Activated naive CD8-positive, alpha-beta T cell treated with anti-CD3 and anti-CD28 coated beads, Interleukin-2, amount 50 U/mL, for 24 hours (primary cell): ENCODE measurements at regions not wholly inside any gene's neighbourhood (a gene's known extent, or its start where the extent isn't known, plus 50 kb on each side); places are given as distances from the start of the nearest gene placed in this dataset.

Experiments used
- ATAC-seq: fragments of 150-1000 bp; cut with Tn5 transposase; one replicate; pipeline ENCODE4 v1.10.0; 2021
- DNase-seq: peaks from one replicate; pipeline ENCODE4 v3.0.0; 2021
- H3K27ac Mint-ChIP-seq: one replicate; pipeline ENCODE4 v1.8.0; 2021; ENCODE audit warnings: mild to moderate bottlenecking, mixed read lengths
- H3K27me3 Mint-ChIP-seq: one replicate; pipeline ENCODE4 v1.8.0; 2021; ENCODE audit warnings: mixed read lengths
- H3K36me3 Mint-ChIP-seq: one replicate; pipeline ENCODE4 v1.8.0; 2021; ENCODE audit warnings: low read depth, mixed read lengths
- H3K4me1 Mint-ChIP-seq: one replicate; pipeline ENCODE4 v1.8.0; 2021; ENCODE audit warnings: mixed read lengths
- H3K4me3 Mint-ChIP-seq: one replicate; pipeline ENCODE4 v1.8.0; 2021; ENCODE audit warnings: mild to moderate bottlenecking, moderate library complexity, mixed read lengths
- H3K9me3 Mint-ChIP-seq: one replicate; pipeline ENCODE4 v1.8.0; 2021; ENCODE audit warnings: mixed read lengths

GRCh38 chr4:123892368-123892976 is 495.9 kb downstream of the SPRY1 start:
- Mint-ChIP-seq H3K4me3 (no peak overlapping the region), H3K9me3 (no peaks in the 10 kb centered on the region), H3K36me3 (no peaks in the 10 kb centered on the region), H3K27ac (no peak overlapping the region), H3K27me3 (no peaks in the 10 kb centered on the region), H3K4me1 (no peaks in the 10 kb centered on the region)
- DNase-seq (no peak), ATAC-seq (no peak)

GRCh38 chr4:123893011-123893981 is 496.7 kb downstream of the SPRY1 start:
- ATAC-seq (no peak), DNase-seq (no peak)

GRCh38 chr4:123896446-123897071 is 500.0 kb downstream of the SPRY1 start:
- Mint-ChIP-seq H3K27me3 (no peaks in the 10 kb centered on the region), H3K36me3 (no peaks in the 10 kb centered on the region), H3K27ac (no peak overlapping the region), H3K4me3 (no peak overlapping the region), H3K9me3 (no peaks in the 10 kb centered on the region), H3K4me1 (no peaks in the 10 kb centered on the region)
- DNase-seq (no peak), ATAC-seq (no peak)

More at GRCh38 chr4:123893011-123893981, 496.7 kb downstream of the SPRY1 start:
- no peaks in the 10 kb centered on the region for H3K27me3 Mint-ChIP-seq
- H3K36me3 Mint-ChIP-seq = no peaks in the 10 kb centered on the region
- H3K4me3 Mint-ChIP-seq = no peak overlapping the region
- no peak overlapping the region for H3K27ac Mint-ChIP-seq
- no peaks in the 10 kb centered on the region for H3K9me3 Mint-ChIP-seq
- H3K4me1 Mint-ChIP-seq = no peaks in the 10 kb centered on the region

- Mint-ChIP-seq H3K9me3 (no peaks in the 10 kb centered on the region), H3K27ac (no peak overlapping the region), H3K4me3 (no peak overlapping the region), H3K27me3 (no peaks in the 10 kb centered on the region), H3K36me3 (no peaks in the 10 kb centered on the region), H3K4me1 (no peaks in the 10 kb centered on the region)
- no peak for DNase-seq
- no peak for ATAC-seq
Measured at GRCh38 chr4:123898946-123899666, 502.5 kb downstream of the SPRY1 start.

GRCh38 chr4:123904882-123905281 is 508.3 kb downstream of the SPRY1 start:
- Mint-ChIP-seq H3K4me3 (no peak overlapping the region), H3K4me1 (no peaks in the 10 kb centered on the region), H3K36me3 (no peaks in the 10 kb centered on the region), H3K9me3 (no peaks in the 10 kb centered on the region), H3K27ac (no peak overlapping the region), H3K27me3 (no peaks in the 10 kb centered on the region)
- no peak for DNase-seq
- no peak for ATAC-seq

- Mint-ChIP-seq H3K9me3 (no peaks in the 10 kb centered on the region), H3K4me3 (no peak overlapping the region), H3K36me3 (no peaks in the 10 kb centered on the region), H3K4me1 (no peaks in the 10 kb centered on the region), H3K27me3 (no peaks in the 10 kb centered on the region), H3K27ac (no peak overlapping the region)
- ATAC-seq (no peak), DNase-seq (no peak)
Measured at GRCh38 chr4:123913598-123913997, 517.0 kb downstream of the SPRY1 start.

- no peak for ATAC-seq
- no peak overlapping the region for H3K27ac Mint-ChIP-seq
- no peak overlapping the region for H3K4me3 Mint-ChIP-seq
- no peaks in the 10 kb centered on the region for H3K27me3 Mint-ChIP-seq
- H3K4me1 Mint-ChIP-seq = no peaks in the 10 kb centered on the region
- DNase-seq = no peak
- no peaks in the 10 kb centered on the region for H3K36me3 Mint-ChIP-seq
- H3K9me3 Mint-ChIP-seq = no peaks in the 10 kb centered on the region
Measured at GRCh38 chr4:123916821-123917220, 520.2 kb downstream of the SPRY1 start.

GRCh38 chr4:123919576-123920098 is 523.0 kb downstream of the SPRY1 start:
- Mint-ChIP-seq H3K27ac (no peak overlapping the region), H3K27me3 (no peaks in the 10 kb centered on the region), H3K9me3 (no peaks in the 10 kb centered on the region), H3K36me3 (no peaks in the 10 kb centered on the region), H3K4me3 (no peak overlapping the region), H3K4me1 (no peaks in the 10 kb centered on the region)
- DNase-seq (no peak), ATAC-seq (no peak)

GRCh38 chr4:123921339-123921738 is 524.7 kb downstream of the SPRY1 start:
- Mint-ChIP-seq H3K27ac (no peak overlapping the region), H3K4me3 (no peak overlapping the region)

GRCh38 chr4:123922847-123923246 is 526.3 kb downstream of the SPRY1 start:
- H3K4me3 Mint-ChIP-seq = no peak overlapping the region
- H3K4me1 Mint-ChIP-seq = no peaks in the 10 kb centered on the region
- H3K36me3 Mint-ChIP-seq = no peaks in the 10 kb centered on the region
- DNase-seq (no peak), ATAC-seq (no peak)
- peaks cover 4% of the 10 kb centered on the region for H3K27me3 Mint-ChIP-seq
- no peak overlapping the region for H3K27ac Mint-ChIP-seq
- no peaks in the 10 kb centered on the region for H3K9me3 Mint-ChIP-seq

More at GRCh38 chr4:123921339-123921738, 524.7 kb downstream of the SPRY1 start:
- no peaks in the 10 kb centered on the region for H3K36me3 Mint-ChIP-seq
- no peak for ATAC-seq
- no peaks in the 10 kb centered on the region for H3K4me1 Mint-ChIP-seq
- no peaks in the 10 kb centered on the region for H3K9me3 Mint-ChIP-seq
- no peak for DNase-seq
- peaks cover 4% of the 10 kb centered on the region for H3K27me3 Mint-ChIP-seq

GRCh38 chr4:123924536-123924935 is 527.9 kb downstream of the SPRY1 start:
- no peaks in the 10 kb centered on the region for H3K36me3 Mint-ChIP-seq
- no peak for DNase-seq
- no peak overlapping the region for H3K27ac Mint-ChIP-seq
- no peaks in the 10 kb centered on the region for H3K9me3 Mint-ChIP-seq
- no peak overlapping the region for H3K4me3 Mint-ChIP-seq
- H3K4me1 Mint-ChIP-seq = no peaks in the 10 kb centered on the region
- H3K27me3 Mint-ChIP-seq = peaks cover 4% of the 10 kb centered on the region
- ATAC-seq = no peak

GRCh38 chr4:123929565-123929964 is 533.0 kb downstream of the SPRY1 start:
- Mint-ChIP-seq H3K36me3 (no peaks in the 10 kb centered on the region), H3K4me3 (no peak overlapping the region), H3K4me1 (no peaks in the 10 kb centered on the region), H3K9me3 (no peaks in the 10 kb centered on the region), H3K27ac (no peak overlapping the region), H3K27me3 (peaks cover 4% of the 10 kb centered on the region)
- DNase-seq (no peak), ATAC-seq (no peak)

GRCh38 chr4:123930996-123931395 is 534.4 kb downstream of the SPRY1 start:
- no peak for DNase-seq
- no peak overlapping the region for H3K27ac Mint-ChIP-seq

GRCh38 chr4:123934096-123934495 is 537.5 kb downstream of the SPRY1 start:
- ATAC-seq = no peak

More at GRCh38 chr4:123930996-123931395, 534.4 kb downstream of the SPRY1 start:
- ATAC-seq = no peak
- Mint-ChIP-seq H3K4me3 (no peak overlapping the region), H3K27me3 (no peaks in the 10 kb centered on the region), H3K36me3 (no peaks in the 10 kb centered on the region), H3K9me3 (no peaks in the 10 kb centered on the region), H3K4me1 (no peaks in the 10 kb centered on the region)

More at GRCh38 chr4:123934096-123934495, 537.5 kb downstream of the SPRY1 start:
- DNase-seq = no peak
- Mint-ChIP-seq H3K4me3 (no peak overlapping the region), H3K27me3 (no peaks in the 10 kb centered on the region), H3K4me1 (no peaks in the 10 kb centered on the region), H3K9me3 (no peaks in the 10 kb centered on the region), H3K27ac (no peak overlapping the region), H3K36me3 (no peaks in the 10 kb centered on the region)
